ENCODE measurements at regions not wholly inside any gene's neighbourhood (a gene's known extent, or its start where the extent isn't known, plus 50 kb on each side); places are given as distances from the start of the nearest gene placed in this dataset.
"Not testable (repeated sequence)": the region's sequence is repeated elsewhere in the genome, so short reads cannot be mapped to it uniquely, and the experiment has no call there.

DNA sequence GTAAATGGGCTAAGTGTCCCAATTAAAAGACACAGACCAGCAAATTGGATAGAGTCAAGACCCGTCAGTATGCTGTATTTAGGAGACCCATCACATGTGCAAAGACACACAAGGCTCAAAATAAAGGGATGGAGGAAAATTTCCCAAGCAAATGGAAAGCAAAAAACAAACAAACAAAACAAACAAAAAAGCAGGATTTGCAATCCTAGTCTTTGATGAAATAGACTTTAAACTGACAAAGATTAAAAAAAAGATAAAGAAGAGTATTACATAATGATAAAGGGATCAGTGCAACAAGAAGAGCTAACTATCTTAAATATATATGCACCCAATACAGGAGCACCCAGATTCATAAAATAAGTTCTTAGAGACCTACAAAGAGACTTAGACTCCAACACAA, 429.6 kb downstream of the MAT2B start:
- TF ChIP-seq CTCF (IDR thresholded peaks at IDR 0.05); ZFX (IDR thresholded peaks at IDR 0.05; ENCODE audit: borderline replicate concordance): not testable (repeated sequence)
